MM.1S (cell line): ENCODE measurements at regions not wholly inside any gene's neighbourhood (a gene's known extent, or its start where the extent isn't known, plus 50 kb on each side); places are given as distances from the start of the nearest gene placed in this dataset.

Experiments used
- DNase-seq: peaks from one replicate; pipeline ENCODE4 v3.0.0-alpha.2; 2015
- H2AFZ ChIP-seq: fragments of 300-600 bp; sonication (generic); 2 replicates; pipeline ENCODE4 v1.6.0; 2016; ENCODE audit warnings: antibody characterized with exemption, low read length
- H3F3A ChIP-seq: fragments of 300-600 bp; sonication (generic); 2 replicates; pipeline ENCODE4 v1.6.1; 2016; ENCODE audit warnings: mild to moderate bottlenecking, antibody characterized with exemption, low read length, moderate library complexity, mixed read lengths; ENCODE audit not compliant: insufficient read depth
- H3K27ac ChIP-seq: fragments of 300-600 bp; sonication (generic); 2 replicates; pipeline ENCODE4 v1.5.1; 2016; ENCODE audit warnings: mild to moderate bottlenecking, low read length
- H3K27me3 ChIP-seq: fragments of 300-600 bp; sonication (generic); replicated peaks from 2 replicates; pipeline ENCODE4 v1.6.0; 2016; ENCODE audit warnings: low read length; ENCODE audit not compliant: insufficient read depth
- H3K36me3 ChIP-seq: fragments of 300-600 bp; sonication (generic); replicated peaks from 2 replicates; pipeline ENCODE4 v1.6.1; 2016; ENCODE audit warnings: mild to moderate bottlenecking, low read length, mixed read lengths; ENCODE audit not compliant: insufficient read depth
- H3K4me1 ChIP-seq: fragments of 300-600 bp; sonication (generic); 2 replicates; pipeline ENCODE4 v1.6.1; 2016; ENCODE audit warnings: low read length, mixed read lengths
- H3K4me2 ChIP-seq: fragments of 300-600 bp; sonication (generic); 2 replicates; pipeline ENCODE4 v1.6.0; 2016; ENCODE audit warnings: low read depth, low read length
- H3K4me3 ChIP-seq: fragments of 300-600 bp; sonication (generic); 2 replicates; pipeline ENCODE4 v1.5.1; 2016; ENCODE audit warnings: low read length, mixed read lengths
- H3K79me2 ChIP-seq: fragments of 300-600 bp; sonication (generic); 2 replicates; pipeline ENCODE4 v1.6.1; 2016; ENCODE audit warnings: mixed run types, low read length, mixed read lengths
- H3K9ac ChIP-seq: fragments of 300-600 bp; sonication (generic); 2 replicates; pipeline ENCODE4 v1.6.1; 2016; ENCODE audit warnings: low read length, mixed read lengths
- H3K9me2 ChIP-seq: fragments of 300-600 bp; sonication (generic); replicated peaks from 2 replicates; pipeline ENCODE4 v1.6.1; 2016; ENCODE audit warnings: mild to moderate bottlenecking, low read length, mixed read lengths; ENCODE audit not compliant: insufficient read depth
- H3K9me3 ChIP-seq: fragments of 300-600 bp; sonication (generic); replicated peaks from 2 replicates; pipeline ENCODE4 v1.6.1; 2016; ENCODE audit warnings: mild to moderate bottlenecking, low read length, mixed read lengths; ENCODE audit not compliant: insufficient read depth
- H4K20me1 ChIP-seq: fragments of 300-600 bp; sonication (generic); 2 replicates; pipeline ENCODE4 v1.6.1; 2016; ENCODE audit warnings: mild to moderate bottlenecking, low read length, moderate library complexity, mixed read lengths; ENCODE audit not compliant: insufficient read depth
- EZH2 ChIP-seq: fragments of 300-600 bp; sonication (generic); optimal IDR thresholded peaks from 2 replicates; pipeline ENCODE3; 2017; ENCODE audit warnings: low read depth, mild to moderate bottlenecking, antibody characterized with exemption, low read length, mixed read lengths
- EZH2phosphoT487 ChIP-seq: fragments of 300-600 bp; sonication (generic); IDR thresholded peaks from 2 replicates; pipeline ENCODE4 v1.6.1; 2018; ENCODE audit warnings: antibody characterized with exemption, low read length
- TF ChIP-seq, protein P1 (sequence below): fragments of 300-600 bp; sonication (generic); IDR thresholded peaks from 2 replicates; pipeline ENCODE4 v1.5.1; 2016; ENCODE audit warnings: antibody characterized with exemption, low read length, mixed read lengths

DNA sequence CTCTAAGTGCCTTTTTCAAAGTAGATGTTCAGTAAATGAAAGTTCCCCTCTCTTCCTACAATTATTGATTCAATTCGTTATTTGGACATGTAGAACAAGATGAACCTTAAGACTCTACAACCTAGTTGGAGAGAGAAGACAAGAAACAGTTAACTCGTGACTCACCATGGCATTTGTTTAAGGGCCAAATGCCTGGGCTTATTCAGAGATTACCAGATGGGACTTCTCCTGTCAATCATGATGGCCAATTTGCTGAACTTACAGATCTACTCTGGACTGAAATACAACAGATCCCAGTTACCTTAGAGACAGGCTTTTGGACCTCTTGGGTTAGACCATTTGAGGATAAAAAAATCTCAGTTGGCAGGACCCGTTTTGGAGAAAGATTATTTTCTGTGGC lies 93.5 kb downstream of the C1orf94 start:
- Histone ChIP-seq H2AFZ (no peak overlapping the region), H3K4me2 (no peak overlapping the region), H3K36me3 (no peaks in the 10 kb centered on the region), H3K4me3 (no peak overlapping the region), H3K27ac (no peak overlapping the region), H3K27me3 (peaks cover 19% of the 10 kb centered on the region), H3F3A (no peaks in the 10 kb centered on the region), H3K79me2 (no peaks in the 10 kb centered on the region), H4K20me1 (no peaks in the 10 kb centered on the region), H3K9me3 (no peaks in the 10 kb centered on the region), H3K9me2 (no peaks in the 10 kb centered on the region), H3K4me1 (no peaks in the 10 kb centered on the region), H3K9ac (no peak overlapping the region)
- TF ChIP-seq EZH2 = no peak
- TF ChIP-seq, protein P1, sequence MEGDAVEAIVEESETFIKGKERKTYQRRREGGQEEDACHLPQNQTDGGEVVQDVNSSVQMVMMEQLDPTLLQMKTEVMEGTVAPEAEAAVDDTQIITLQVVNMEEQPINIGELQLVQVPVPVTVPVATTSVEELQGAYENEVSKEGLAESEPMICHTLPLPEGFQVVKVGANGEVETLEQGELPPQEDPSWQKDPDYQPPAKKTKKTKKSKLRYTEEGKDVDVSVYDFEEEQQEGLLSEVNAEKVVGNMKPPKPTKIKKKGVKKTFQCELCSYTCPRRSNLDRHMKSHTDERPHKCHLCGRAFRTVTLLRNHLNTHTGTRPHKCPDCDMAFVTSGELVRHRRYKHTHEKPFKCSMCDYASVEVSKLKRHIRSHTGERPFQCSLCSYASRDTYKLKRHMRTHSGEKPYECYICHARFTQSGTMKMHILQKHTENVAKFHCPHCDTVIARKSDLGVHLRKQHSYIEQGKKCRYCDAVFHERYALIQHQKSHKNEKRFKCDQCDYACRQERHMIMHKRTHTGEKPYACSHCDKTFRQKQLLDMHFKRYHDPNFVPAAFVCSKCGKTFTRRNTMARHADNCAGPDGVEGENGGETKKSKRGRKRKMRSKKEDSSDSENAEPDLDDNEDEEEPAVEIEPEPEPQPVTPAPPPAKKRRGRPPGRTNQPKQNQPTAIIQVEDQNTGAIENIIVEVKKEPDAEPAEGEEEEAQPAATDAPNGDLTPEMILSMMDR = no peak
- no peak for TF ChIP-seq EZH2phosphoT487
- DNase-seq = no peak

GRCh38 chr1:34272152-34272551 lies 95.4 kb downstream of the C1orf94 start:
- Histone ChIP-seq H4K20me1 (no peaks in the 10 kb centered on the region), H3F3A (no peaks in the 10 kb centered on the region), H3K4me2 (no peak overlapping the region), H3K4me1 (no peaks in the 10 kb centered on the region), H3K9me2 (no peaks in the 10 kb centered on the region), H3K4me3 (no peak overlapping the region), H2AFZ (no peak overlapping the region), H3K27ac (no peak overlapping the region), H3K9me3 (no peaks in the 10 kb centered on the region), H3K36me3 (no peaks in the 10 kb centered on the region), H3K79me2 (no peaks in the 10 kb centered on the region), H3K9ac (no peak overlapping the region), H3K27me3 (peaks cover 5% of the 10 kb centered on the region; the same call in 1 of the 2 replicates)
- TF ChIP-seq, protein P1 = no peak
- TF ChIP-seq EZH2 (no peak), EZH2phosphoT487 (no peak)
- DNase-seq = no peak

DNA sequence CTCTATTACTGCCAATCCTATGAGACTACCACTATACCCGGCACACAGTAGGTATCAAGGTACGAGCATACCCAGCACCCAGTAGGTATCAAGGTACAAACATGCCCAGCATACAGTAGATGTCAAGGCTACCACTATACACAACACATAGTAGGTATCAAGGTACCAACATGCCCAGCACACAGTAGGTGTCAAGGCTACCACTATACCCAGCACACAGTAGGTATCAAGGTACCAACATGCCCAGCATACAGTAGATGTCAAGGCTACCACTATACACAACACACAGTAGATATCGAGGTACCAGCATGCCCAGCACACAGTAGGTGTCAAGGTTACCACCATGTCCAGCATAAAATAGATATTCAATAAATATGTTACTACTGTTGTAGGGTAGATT lies 98.4 kb downstream of the C1orf94 start:
- Histone ChIP-seq H3K27ac (no peak overlapping the region), H3K4me3 (no peak overlapping the region), H4K20me1 (no peaks in the 10 kb centered on the region), H3F3A (no peaks in the 10 kb centered on the region), H2AFZ (no peak overlapping the region), H3K27me3 (no peaks in the 10 kb centered on the region), H3K9me2 (no peaks in the 10 kb centered on the region), H3K79me2 (no peaks in the 10 kb centered on the region), H3K9me3 (no peaks in the 10 kb centered on the region), H3K4me1 (no peaks in the 10 kb centered on the region), H3K4me2 (no peak overlapping the region), H3K9ac (no peak overlapping the region), H3K36me3 (no peaks in the 10 kb centered on the region)
- TF ChIP-seq EZH2 (no peak), EZH2phosphoT487 (no peak)
- TF ChIP-seq, protein P1 = no peak
- DNase-seq = no peak
